ENCODE measurements at regions not wholly inside any gene's neighbourhood (a gene's known extent, or its start where the extent isn't known, plus 50 kb on each side); places are given as distances from the start of the nearest gene placed in this dataset.
"Not testable (repeated sequence)": the region's sequence is repeated elsewhere in the genome, so short reads cannot be mapped to it uniquely, and the experiment has no call there.

DNA sequence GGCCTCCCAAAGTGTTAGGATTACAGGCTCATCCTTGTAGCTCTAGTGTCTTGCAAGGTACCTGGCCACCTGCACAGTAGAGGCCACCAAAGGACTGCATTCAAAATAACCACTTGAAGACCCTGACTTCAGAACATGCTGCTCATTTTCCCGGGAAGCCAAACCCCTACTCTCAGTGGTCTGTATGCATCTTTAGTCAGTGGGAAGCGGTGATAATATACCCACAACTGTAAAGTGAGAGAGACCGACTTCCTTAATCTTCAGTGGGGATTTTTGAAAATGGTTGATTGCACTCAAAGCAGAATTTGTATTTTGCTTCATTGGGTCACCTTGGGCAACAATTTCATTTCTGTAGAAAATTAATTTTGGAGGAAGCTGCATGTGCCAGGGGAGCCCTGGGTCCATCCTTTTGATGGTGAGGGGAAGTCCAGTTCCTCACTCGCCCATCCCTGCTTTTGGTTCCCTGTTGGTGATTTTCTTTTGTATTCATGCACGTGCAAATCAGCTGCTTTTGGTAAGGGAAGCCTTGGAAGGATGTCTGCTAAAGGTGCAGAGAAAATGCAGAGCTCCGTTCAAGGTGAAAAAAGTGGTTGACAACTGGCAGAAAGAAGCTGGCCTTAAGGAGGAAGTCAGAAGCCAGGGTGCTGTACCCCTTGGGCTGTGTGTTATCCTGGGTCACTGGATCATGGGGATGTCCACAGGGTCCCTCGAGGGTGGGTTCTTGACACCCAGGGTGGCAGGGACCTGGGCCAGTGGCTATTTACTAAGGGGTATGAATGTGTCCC lies 59.5 kb downstream of the NPIPB11 start:
- TF ChIP-seq, protein P1, sequence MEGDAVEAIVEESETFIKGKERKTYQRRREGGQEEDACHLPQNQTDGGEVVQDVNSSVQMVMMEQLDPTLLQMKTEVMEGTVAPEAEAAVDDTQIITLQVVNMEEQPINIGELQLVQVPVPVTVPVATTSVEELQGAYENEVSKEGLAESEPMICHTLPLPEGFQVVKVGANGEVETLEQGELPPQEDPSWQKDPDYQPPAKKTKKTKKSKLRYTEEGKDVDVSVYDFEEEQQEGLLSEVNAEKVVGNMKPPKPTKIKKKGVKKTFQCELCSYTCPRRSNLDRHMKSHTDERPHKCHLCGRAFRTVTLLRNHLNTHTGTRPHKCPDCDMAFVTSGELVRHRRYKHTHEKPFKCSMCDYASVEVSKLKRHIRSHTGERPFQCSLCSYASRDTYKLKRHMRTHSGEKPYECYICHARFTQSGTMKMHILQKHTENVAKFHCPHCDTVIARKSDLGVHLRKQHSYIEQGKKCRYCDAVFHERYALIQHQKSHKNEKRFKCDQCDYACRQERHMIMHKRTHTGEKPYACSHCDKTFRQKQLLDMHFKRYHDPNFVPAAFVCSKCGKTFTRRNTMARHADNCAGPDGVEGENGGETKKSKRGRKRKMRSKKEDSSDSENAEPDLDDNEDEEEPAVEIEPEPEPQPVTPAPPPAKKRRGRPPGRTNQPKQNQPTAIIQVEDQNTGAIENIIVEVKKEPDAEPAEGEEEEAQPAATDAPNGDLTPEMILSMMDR (IDR thresholded peaks at IDR 0.05 in 4 of 5, conservative IDR thresholded peaks at IDR 0.05 in 1 of 5): not testable (repeated sequence)
- not testable (repeated sequence) for TF ChIP-seq POLR2A (IDR thresholded peaks at IDR 0.05)

Measured in gastrocnemius medialis (tissue), 4 donors.